GM12864 (cell line): ENCODE measurements at regions not wholly inside any gene's neighbourhood (a gene's known extent, or its start where the extent isn't known, plus 50 kb on each side); places are given as distances from the start of the nearest gene placed in this dataset.
A peak's percentile ranks its signal among the peaks of the same experiment; 100 is the strongest.
"Not testable (repeated sequence)": the region's sequence is repeated elsewhere in the genome, so short reads cannot be mapped to it uniquely, and the experiment has no call there.

Experiments
- DNase-seq: peaks from one replicate; pipeline ENCODE4 v3.0.0-alpha.2; 2011; ENCODE audit warnings: low read depth
- H3K4me3 ChIP-seq: 2 replicates; pipeline ENCODE4 v1.5.1; 2011; ENCODE audit warnings: mild to moderate bottlenecking, low read depth, low read length, control low read depth
- TF ChIP-seq, protein P1 (sequence below): IDR thresholded peaks from 2 replicates; pipeline ENCODE4 v1.5.1; 2011; ENCODE audit warnings: low read depth, mild to moderate bottlenecking, moderate library complexity, low read length, control low read depth, inconsistent platforms; ENCODE audit errors: missing control alignments

DNA sequence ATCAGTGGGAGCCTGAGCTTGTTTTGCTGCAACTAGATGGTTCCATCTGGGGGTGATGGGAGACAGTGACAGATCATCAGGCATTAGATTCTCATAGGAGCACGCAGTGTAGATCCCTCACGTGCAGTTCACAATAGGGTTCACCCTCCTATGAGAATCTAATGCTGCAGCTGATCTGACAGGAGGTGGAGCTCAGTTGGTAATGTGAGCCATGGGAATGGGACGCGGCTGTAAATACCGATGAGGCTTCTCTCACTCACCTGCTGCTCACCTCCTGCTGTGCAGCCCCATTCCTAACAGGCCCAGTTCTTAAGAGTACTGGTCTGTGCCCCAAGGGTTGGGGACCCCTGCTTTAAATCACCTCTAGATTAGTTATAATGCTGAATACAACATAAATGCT lies 137.5 kb upstream of the PLEKHM1 start:
- no peak for DNase-seq
- H3K4me3 ChIP-seq, result no peak overlapping the region
- TF ChIP-seq, protein P1, sequence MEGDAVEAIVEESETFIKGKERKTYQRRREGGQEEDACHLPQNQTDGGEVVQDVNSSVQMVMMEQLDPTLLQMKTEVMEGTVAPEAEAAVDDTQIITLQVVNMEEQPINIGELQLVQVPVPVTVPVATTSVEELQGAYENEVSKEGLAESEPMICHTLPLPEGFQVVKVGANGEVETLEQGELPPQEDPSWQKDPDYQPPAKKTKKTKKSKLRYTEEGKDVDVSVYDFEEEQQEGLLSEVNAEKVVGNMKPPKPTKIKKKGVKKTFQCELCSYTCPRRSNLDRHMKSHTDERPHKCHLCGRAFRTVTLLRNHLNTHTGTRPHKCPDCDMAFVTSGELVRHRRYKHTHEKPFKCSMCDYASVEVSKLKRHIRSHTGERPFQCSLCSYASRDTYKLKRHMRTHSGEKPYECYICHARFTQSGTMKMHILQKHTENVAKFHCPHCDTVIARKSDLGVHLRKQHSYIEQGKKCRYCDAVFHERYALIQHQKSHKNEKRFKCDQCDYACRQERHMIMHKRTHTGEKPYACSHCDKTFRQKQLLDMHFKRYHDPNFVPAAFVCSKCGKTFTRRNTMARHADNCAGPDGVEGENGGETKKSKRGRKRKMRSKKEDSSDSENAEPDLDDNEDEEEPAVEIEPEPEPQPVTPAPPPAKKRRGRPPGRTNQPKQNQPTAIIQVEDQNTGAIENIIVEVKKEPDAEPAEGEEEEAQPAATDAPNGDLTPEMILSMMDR, result no peak

DNA sequence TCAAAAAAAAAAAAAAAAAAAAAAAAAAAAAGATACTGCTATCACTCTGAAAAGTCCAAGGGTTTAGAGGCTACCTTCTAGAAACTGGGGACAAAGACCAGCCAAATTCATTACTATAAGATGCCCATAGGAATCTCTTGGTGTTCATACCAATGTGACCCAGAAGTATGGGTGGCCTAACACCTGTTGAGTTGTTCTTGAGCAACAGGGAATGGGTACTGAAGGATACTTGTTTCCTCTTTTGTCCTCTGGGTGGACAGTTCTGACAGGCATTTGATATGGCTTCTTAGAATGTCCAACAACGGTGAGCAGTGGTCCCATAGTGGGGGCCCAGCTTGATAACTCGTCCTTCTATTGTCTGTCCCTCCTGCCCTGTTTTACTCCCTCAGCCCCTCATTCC lies 141.4 kb upstream of the PLEKHM1 start:
- TF ChIP-seq, protein P1, result no peak
- H3K4me3 ChIP-seq, result no peak overlapping the region
- DNase-seq, result no peak

- TF ChIP-seq, protein P1, result no peak
- H3K4me3 ChIP-seq, result no peak overlapping the region
- DNase-seq, result no peak
Observed at GRCh38 chr17:45639297-45639849, 144.7 kb upstream of the CRHR1 start.

- TF ChIP-seq, protein P1, result peak; percentile 98
- no peak overlapping the region for H3K4me3 ChIP-seq
- peak; percentile 44 for DNase-seq
Observed at GRCh38 chr17:45640141-45640850, 143.8 kb upstream of the CRHR1 start.

DNA sequence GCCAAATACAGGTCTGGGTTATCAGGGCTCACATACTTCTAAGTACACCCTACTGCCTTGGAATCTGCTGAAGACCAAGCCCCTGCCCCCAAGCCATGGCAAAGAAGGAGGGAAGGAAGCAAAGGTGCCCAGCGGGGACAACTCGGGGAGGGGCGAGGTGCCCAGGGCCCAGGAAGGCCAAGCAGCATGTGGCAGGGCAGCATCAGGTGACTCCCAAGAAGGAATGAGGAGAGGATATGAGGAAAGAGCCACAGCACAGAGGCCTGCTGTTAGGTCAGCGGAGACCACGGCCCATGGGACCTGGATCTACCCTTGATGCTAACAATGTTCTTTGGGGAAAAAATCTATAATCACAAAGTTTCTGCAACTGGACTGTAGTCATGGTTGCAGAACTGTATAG lies 142.6 kb upstream of the CRHR1 start:
- no peak overlapping the region for H3K4me3 ChIP-seq
- no peak for DNase-seq
- TF ChIP-seq, protein P1, result no peak

- no peak overlapping the region for H3K4me3 ChIP-seq
- TF ChIP-seq, protein P1, result no peak
- DNase-seq, result no peak
Observed at GRCh38 chr17:45643591-45643990, 140.5 kb upstream of the CRHR1 start.

DNA sequence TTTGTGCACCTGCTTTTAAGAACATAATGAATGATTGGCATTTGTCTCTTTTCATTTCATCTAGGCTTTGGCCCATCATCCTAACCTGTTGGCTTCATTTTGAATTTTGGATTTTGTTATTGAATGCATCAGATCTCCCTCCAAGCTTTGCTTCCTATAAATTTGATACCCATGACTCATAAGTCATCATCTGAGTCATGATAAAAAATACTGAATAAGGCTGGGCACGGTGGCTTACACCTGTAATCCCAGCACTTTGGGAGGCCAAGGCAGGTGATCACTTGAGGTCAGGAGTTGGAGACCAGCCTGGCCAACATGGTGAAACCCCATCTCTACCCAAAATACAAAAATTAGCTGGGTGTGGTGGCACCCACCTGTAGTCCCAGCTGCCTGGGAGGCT lies 139.5 kb upstream of the CRHR1 start:
- DNase-seq, H3K4me3 ChIP-seq: not testable (repeated sequence)
